GM12874 (cell line): ENCODE measurements at regions not wholly inside any gene's neighbourhood (a gene's known extent, or its start where the extent isn't known, plus 50 kb on each side); places are given as distances from the start of the nearest gene placed in this dataset.

Source experiments
- TF ChIP-seq, protein P1 (sequence below): IDR thresholded peaks from 2 replicates; pipeline ENCODE4 v1.5.1; 2011; ENCODE audit warnings: low read depth, mild to moderate bottlenecking, control low read depth, low read length, moderate library complexity; ENCODE audit not compliant: insufficient read depth

DNA sequence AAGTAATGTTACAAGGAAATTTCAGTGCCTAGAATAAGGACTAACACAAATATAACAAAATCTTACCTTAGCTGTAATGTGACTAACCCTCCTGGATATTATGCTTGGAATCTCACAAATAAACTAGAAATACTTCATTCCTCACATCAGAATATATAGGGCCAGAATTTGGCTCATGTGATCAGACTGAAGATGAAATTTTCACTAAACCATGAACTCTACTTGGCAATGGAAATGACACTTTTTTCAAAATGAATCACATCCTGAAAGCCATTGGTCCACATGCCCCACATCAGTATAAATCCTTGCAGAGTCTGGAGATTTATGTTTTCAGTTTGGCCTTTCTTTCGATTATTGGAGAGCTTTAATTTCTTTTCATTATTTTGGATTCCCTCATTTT lies 227.8 kb downstream of the NRIP1 start:
- TF ChIP-seq, protein P1, sequence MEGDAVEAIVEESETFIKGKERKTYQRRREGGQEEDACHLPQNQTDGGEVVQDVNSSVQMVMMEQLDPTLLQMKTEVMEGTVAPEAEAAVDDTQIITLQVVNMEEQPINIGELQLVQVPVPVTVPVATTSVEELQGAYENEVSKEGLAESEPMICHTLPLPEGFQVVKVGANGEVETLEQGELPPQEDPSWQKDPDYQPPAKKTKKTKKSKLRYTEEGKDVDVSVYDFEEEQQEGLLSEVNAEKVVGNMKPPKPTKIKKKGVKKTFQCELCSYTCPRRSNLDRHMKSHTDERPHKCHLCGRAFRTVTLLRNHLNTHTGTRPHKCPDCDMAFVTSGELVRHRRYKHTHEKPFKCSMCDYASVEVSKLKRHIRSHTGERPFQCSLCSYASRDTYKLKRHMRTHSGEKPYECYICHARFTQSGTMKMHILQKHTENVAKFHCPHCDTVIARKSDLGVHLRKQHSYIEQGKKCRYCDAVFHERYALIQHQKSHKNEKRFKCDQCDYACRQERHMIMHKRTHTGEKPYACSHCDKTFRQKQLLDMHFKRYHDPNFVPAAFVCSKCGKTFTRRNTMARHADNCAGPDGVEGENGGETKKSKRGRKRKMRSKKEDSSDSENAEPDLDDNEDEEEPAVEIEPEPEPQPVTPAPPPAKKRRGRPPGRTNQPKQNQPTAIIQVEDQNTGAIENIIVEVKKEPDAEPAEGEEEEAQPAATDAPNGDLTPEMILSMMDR = no peak

DNA sequence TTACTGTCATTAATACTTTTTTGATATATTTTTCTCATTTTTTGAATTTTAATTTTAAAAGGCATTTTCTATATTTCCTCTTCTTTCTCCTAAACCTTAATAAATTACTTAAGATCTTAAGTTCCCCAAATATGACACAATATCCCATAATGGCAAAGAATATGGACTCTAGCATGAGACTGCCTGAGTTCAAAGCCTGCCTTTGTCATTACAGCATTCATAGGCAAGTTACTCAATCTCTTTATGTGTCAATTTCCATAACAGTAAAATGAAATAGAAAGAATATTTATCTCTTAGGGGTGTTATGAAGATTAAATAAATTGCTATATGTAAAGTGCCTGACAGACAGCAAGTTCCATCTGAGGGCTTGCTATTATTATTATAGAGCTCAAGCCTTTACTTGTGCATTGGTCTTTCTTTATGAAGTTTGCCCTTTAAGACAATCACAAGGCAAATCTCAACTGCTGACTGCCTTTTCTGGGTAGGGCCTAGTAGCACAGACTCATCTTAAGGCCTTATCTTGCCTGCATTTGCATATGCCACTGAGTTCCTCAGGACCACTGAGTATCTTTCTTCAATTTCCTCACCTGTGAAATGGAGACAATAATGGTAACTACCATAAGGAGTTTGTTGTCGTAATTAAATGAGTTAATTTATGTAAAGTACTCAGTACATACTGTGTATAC lies 231.0 kb downstream of the NRIP1 start:
- TF ChIP-seq, protein P1 = no peak

DNA sequence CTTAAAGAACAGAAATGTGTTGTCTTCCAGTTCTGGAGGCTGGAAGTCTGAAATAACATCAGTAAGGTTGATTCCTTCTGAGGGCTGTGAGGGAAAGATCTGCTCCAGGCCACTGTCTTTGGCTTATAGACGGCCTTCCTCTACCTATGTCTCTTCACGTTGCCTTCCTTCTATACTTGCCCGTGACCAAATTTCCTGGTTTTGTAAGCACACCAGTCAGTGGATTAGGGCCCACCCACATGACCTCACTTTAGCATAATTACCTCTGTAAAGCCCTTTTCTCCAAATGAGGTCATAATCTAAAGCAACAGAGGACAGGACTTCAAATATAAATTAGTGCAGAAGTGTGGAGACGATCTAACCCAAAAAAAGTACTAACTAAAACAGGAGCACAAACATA lies 231.6 kb downstream of the NRIP1 start:
- TF ChIP-seq, protein P1 = no peak

DNA sequence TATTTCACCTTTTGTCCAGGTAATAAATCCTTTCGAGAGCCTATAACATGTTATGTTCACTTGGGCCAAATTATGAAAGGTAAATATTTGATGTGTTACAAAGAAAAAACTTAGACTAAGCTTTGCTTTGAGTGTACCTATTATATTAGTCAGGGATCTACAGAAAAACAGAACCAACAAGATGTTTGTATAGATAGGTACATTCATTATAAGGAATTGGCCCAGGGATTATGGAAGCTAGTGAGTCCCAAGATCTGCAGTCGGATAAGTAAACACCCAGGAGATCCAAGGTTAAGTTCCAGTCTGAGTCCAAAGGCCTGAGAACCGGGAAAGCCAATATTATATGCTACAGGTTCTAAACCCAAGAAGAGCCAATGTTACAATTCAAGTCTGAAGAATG lies 234.5 kb downstream of the NRIP1 start:
- TF ChIP-seq, protein P1 = no peak

DNA sequence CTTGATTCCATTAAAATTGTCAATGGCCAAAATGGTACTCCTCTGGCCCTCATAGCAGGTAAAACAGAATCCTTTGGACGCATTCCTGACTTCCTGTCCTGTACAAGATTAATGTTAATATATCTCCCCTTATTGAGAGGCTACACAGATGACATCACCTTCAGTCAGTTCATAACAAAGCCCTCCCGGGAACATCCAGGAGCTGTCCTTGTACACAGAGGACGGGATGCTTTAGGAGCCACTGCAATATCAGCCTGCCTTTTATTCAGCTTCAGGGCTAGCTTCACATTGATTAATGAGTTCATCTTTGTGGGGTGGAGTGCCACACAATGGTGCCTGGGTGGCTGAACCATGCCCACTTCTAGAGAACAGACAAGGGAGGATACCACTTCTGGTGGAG lies 235.1 kb downstream of the NRIP1 start:
- TF ChIP-seq, protein P1 = no peak

DNA sequence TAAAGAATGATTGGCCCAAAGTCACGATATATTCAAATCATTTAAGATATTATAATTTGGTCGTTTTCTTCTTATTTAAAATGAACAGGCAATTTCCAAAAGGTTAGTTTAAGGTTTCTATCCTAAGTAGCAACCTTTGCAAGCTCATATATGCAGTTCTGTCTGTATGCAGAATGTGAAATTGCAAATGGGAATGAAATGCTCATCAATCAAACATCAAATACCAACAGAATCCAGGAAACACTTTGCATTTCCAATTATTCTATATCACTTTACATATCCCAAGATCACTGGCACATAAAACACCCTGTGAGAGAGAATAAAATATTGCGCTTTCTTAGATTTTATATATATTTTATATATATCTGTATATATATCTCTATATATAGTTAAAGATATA lies 237.3 kb downstream of the NRIP1 start:
- TF ChIP-seq, protein P1 = no peak

DNA sequence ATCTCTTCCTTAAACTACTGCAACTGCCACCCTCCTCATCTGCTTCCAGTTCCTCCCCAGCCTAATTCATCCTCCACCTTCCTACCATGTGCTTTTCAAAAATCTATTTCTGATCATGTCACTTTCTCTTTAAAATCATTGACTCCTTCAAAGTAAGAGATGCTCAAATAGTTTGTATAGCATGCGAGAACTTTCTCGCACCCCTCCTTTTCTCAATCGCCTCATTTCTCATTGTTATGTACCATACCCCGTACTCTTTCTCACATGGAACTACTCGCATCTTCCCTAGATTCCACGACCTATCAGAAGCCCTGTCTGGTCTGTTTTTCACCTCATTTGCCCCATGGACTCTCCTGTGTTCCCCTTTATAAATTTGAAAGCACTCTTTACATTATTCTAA lies 238.2 kb downstream of the NRIP1 start:
- TF ChIP-seq, protein P1 = no peak
